H1 (cell line): ENCODE measurements at regions not wholly inside any gene's neighbourhood (a gene's known extent, or its start where the extent isn't known, plus 50 kb on each side); places are given as distances from the start of the nearest gene placed in this dataset.

Experiments
- ASH2L ChIP-seq: fragments of 200-600, 300-600 bp; sonication (generic); IDR thresholded peaks from one replicate; pipeline ENCODE4 v1.7.1; 2017; ENCODE audit warnings: low read length
- BCL11A ChIP-seq, 2 experiments: IDR thresholded peaks; one replicate each; pipeline ENCODE4 v1.6.1; 2011; ENCODE audit warnings: low read depth in 2 of 2, low read length in 2 of 2, mild to moderate bottlenecking in 2 of 2
- BRCA1 ChIP-seq: IDR thresholded peaks from 2 replicates; pipeline ENCODE4 v1.6.1; 2012; ENCODE audit warnings: low read depth, low read length, improper control_type of control experiment
- CBX5 ChIP-seq: fragments of 300-800, 300-1000 bp; sonication (generic); IDR thresholded peaks from 2 replicates; pipeline ENCODE4 v1.7.1; 2016; ENCODE audit warnings: antibody characterized with exemption, low read length, low read depth
- EGR1 ChIP-seq: IDR thresholded peaks from 2 replicates; pipeline ENCODE4 v1.6.1; 2011; ENCODE audit warnings: low read depth, low read length, borderline replicate concordance
- KDM1A ChIP-seq: fragments of 200-600, 300-600 bp; sonication (generic); IDR thresholded peaks from 2 replicates; pipeline ENCODE4 v1.7.1; 2016; ENCODE audit warnings: mild to moderate bottlenecking, low read length, borderline replicate concordance
- RNF2 ChIP-seq: fragments of 200-900, 300-1000 bp; sonication (generic); IDR thresholded peaks from 2 replicates; pipeline ENCODE4 v1.7.1; 2016; ENCODE audit warnings: borderline replicate concordance, low read depth, mild to moderate bottlenecking, antibody characterized with exemption, low read length; ENCODE audit not compliant: poor library complexity, severe bottlenecking; ENCODE audit errors: missing control alignments
- RXRA ChIP-seq: IDR thresholded peaks from 2 replicates; pipeline ENCODE4 v1.6.1; 2011; ENCODE audit warnings: low read depth, mild to moderate bottlenecking, low read length, moderate library complexity; ENCODE audit not compliant: insufficient read depth
- SP1 ChIP-seq: IDR thresholded peaks from 2 replicates; pipeline ENCODE4 v1.6.1; 2011; ENCODE audit warnings: low read depth, low read length
- TAF1 ChIP-seq: IDR thresholded peaks from 2 replicates; pipeline ENCODE4 v1.6.1; 2011; ENCODE audit warnings: mild to moderate bottlenecking, low read depth, low read length
- YY1 ChIP-seq: IDR thresholded peaks from 2 replicates; pipeline ENCODE4 v1.6.1; 2011; ENCODE audit warnings: low read depth, mild to moderate bottlenecking, low read length

- TF ChIP-seq TAF1 (no peak), SP1 (no peak), BCL11A (IDR thresholded peaks at IDR 0.05; ENCODE audit: low read depth in 2 of 2, low read length in 2 of 2) (no peak), RXRA (no peak), YY1 (no peak), ASH2L (no peak), CBX5 (no peak), KDM1A (no peak), BRCA1 (no peak), EGR1 (no peak), RNF2 (no peak)
These were observed 153.4 kb upstream of the CAMK1G start (continued) for GRCh38 chr1:209430107-209430506.
